NB4 (cell line): ENCODE measurements at regions not wholly inside any gene's neighbourhood (a gene's known extent, or its start where the extent isn't known, plus 50 kb on each side); places are given as distances from the start of the nearest gene placed in this dataset.

Experiments used
- DNase-seq: peaks from one replicate; pipeline ENCODE4 v3.0.0; 2010; ENCODE audit warnings: low read depth
- H3K4me3 ChIP-seq: one replicate; pipeline ENCODE4 v1.5.1; 2011; ENCODE audit warnings: mild to moderate bottlenecking, low read depth, low read length, moderate library complexity
- CTCF ChIP-seq: IDR thresholded peaks from one replicate; pipeline ENCODE4 v1.5.1; 2012; ENCODE audit warnings: low read depth, low read length
- MAX ChIP-seq: IDR thresholded peaks from 2 replicates; pipeline ENCODE4 v1.6.1; 2011; ENCODE audit warnings: low read depth, low read length
- MYC ChIP-seq: IDR thresholded peaks from 2 replicates; pipeline ENCODE4 v1.6.1; 2011; ENCODE audit warnings: low read depth, low read length
- POLR2A ChIP-seq: IDR thresholded peaks from 2 replicates; pipeline ENCODE4 v1.6.1; 2011; ENCODE audit warnings: mild to moderate bottlenecking; ENCODE audit not compliant: insufficient read length; ENCODE audit errors: extremely low read depth

DNA sequence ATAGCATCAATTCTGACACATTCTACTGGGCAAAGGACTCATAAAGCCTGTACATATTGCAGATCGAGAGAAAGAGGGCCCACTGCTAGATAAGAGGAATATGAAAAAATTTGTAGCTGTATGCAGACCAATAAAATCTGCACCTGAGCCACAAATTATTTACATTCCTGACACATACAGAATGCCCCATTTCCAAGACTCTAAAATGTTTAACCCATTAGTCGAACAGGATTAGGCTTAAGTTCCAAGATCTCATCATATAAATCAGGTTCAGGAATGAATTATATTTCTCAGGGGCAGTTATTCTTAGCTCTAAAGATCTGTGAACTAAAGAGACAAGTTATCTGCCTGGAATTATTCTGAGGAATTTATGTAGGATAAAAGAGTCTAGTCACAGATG, 1615.8 kb downstream of the ARAP2 start:
- no peak overlapping the region for H3K4me3 ChIP-seq
- TF ChIP-seq POLR2A (no peak), MAX (no peak), CTCF (no peak), MYC (no peak)
- no peak for DNase-seq

- TF ChIP-seq MAX: no peak
- no peak for TF ChIP-seq POLR2A
- no peak for TF ChIP-seq CTCF
- TF ChIP-seq MYC: no peak
- no peak for DNase-seq
Measured at GRCh38 chr4:34629451-34629850, 1614.9 kb downstream of the ARAP2 start.

GRCh38 chr4:34633241-34633640, 1611.1 kb downstream of the ARAP2 start:
- DNase-seq: no peak
- TF ChIP-seq POLR2A (no peak), MAX (no peak), MYC (no peak), CTCF (no peak)
- no peak overlapping the region for H3K4me3 ChIP-seq

More at GRCh38 chr4:34629451-34629850, 1614.9 kb downstream of the ARAP2 start:
- H3K4me3 ChIP-seq: no peak overlapping the region

DNA sequence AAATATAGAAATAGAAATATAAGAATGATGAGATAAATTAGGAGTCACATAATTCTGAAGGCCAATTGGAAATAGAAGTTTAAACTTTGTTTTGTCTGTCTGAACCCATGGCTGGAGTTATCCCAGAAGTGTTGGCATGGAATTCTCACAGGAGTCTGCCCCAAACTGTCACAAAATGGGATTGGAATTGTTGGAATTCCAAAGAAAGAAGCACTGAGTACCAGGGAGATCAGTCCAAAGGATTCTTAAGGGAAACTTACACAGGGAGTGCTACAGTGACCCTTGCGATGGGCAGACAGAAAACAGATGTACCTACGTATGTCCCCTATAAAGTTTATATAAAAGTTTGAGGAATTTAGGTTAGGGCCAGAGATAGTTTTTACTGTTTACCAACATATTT, 1607.7 kb downstream of the ARAP2 start:
- DNase-seq: no peak

DNA sequence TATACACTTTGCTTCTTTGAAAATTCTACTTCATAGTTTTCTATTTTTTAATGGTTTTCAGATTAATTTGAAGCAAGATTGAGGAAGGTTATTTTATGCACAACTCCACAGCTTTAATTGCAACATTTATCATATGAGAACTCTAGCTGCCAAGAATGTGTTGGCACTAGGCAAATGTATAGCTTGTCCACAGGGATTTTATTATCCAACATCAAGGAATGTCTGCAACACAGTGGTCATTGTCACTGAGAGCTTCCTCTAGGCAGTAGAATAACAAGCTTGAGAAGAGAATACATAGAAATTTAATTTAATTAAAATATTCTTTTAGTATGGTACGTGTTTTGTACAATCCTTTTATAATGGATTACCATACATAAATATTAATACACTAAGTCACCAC, 1600.8 kb downstream of the ARAP2 start:
- no peak for DNase-seq
- TF ChIP-seq MYC (no peak), CTCF (no peak), MAX (no peak), POLR2A (no peak)
- no peak overlapping the region for H3K4me3 ChIP-seq

More for the DNA sequence above, 1607.7 kb downstream of the ARAP2 start:
- no peak for TF ChIP-seq POLR2A
- TF ChIP-seq CTCF: no peak
- TF ChIP-seq MAX: no peak
- no peak for TF ChIP-seq MYC
- H3K4me3 ChIP-seq: no peak overlapping the region
